NCI-H1048 (cell line): ENCODE measurements at regions not wholly inside any gene's neighbourhood (a gene's known extent, or its start where the extent isn't known, plus 50 kb on each side); places are given as distances from the start of the nearest gene placed in this dataset.

Source experiments
- DNase-seq: peaks from one replicate; lab custom pipeline; 2025; lab: John Stamatoyannopoulos, UW

- DNase-seq: no peak
These were observed 485.3 kb upstream of the SMIM21 start for GRCh38 chr18:75912829-75913228.

GRCh38 chr18:75904416-75904815 lies 476.9 kb upstream of the SMIM21 start:
- DNase-seq: no peak

GRCh38 chr18:75898651-75899050 lies 471.1 kb upstream of the SMIM21 start:
- no peak for DNase-seq

- DNase-seq: no peak
These were observed 469.9 kb upstream of the SMIM21 start for GRCh38 chr18:75897386-75897785.

- DNase-seq: no peak
These were observed 469.4 kb upstream of the SMIM21 start for GRCh38 chr18:75896865-75897264.

GRCh38 chr18:75895135-75895534 lies 467.6 kb upstream of the SMIM21 start:
- no peak for DNase-seq

- DNase-seq: no peak
These were observed 457.2 kb upstream of the SMIM21 start for GRCh38 chr18:75884728-75885127.

GRCh38 chr18:75880925-75881504 lies 453.5 kb upstream of the SMIM21 start:
- DNase-seq: no peak

- no peak for DNase-seq
These were observed 452.8 kb upstream of the SMIM21 start for GRCh38 chr18:75880266-75880665.

- DNase-seq: no peak
These were observed 451.7 kb upstream of the SMIM21 start for GRCh38 chr18:75879196-75879595.

- DNase-seq: no peak
These were observed 448.1 kb upstream of the SMIM21 start for GRCh38 chr18:75875559-75875958.

- DNase-seq: no peak
These were observed 447.0 kb upstream of the SMIM21 start for GRCh38 chr18:75874401-75875089.

GRCh38 chr18:75871596-75871995 lies 444.1 kb upstream of the SMIM21 start:
- DNase-seq: no peak

- DNase-seq: no peak
These were observed 441.7 kb upstream of the SMIM21 start for GRCh38 chr18:75869162-75869561.

GRCh38 chr18:75868031-75868430 lies 440.5 kb upstream of the SMIM21 start:
- DNase-seq: no peak

- no peak for DNase-seq
These were observed 438.1 kb upstream of the SMIM21 start for GRCh38 chr18:75865639-75866038.

GRCh38 chr18:75864816-75865215 lies 437.3 kb upstream of the SMIM21 start:
- no peak for DNase-seq

- DNase-seq: no peak
These were observed 436.2 kb upstream of the SMIM21 start for GRCh38 chr18:75863696-75864095.

- DNase-seq: no peak
These were observed 435.0 kb upstream of the SMIM21 start for GRCh38 chr18:75862458-75862857.

- no peak for DNase-seq
These were observed 432.7 kb upstream of the SMIM21 start for GRCh38 chr18:75860166-75860565.

GRCh38 chr18:75859533-75859932 lies 432.0 kb upstream of the SMIM21 start:
- no peak for DNase-seq

GRCh38 chr18:75858754-75859153 lies 431.3 kb upstream of the SMIM21 start:
- no peak for DNase-seq

- DNase-seq: no peak
These were observed 430.1 kb upstream of the SMIM21 start for GRCh38 chr18:75857558-75857957.

GRCh38 chr18:75854808-75855207 lies 427.3 kb upstream of the SMIM21 start:
- no peak for DNase-seq
